Neural cell (in vitro differentiated cells): ENCODE measurements at regions not wholly inside any gene's neighbourhood (a gene's known extent, or its start where the extent isn't known, plus 50 kb on each side); places are given as distances from the start of the nearest gene placed in this dataset.

Experiments
- EP300 ChIP-seq: fragments of 450-650 bp; conservative IDR thresholded peaks from 2 replicates; pipeline ENCODE4 v1.6.1; 2014; ENCODE audit warnings: antibody characterized with exemption, mild to moderate bottlenecking, moderate library complexity; ENCODE audit not compliant: poor library complexity, severe bottlenecking
- EZH2 ChIP-seq: fragments of 200-600, 300-800 bp; shearing (Covaris generic), sonication (generic); IDR thresholded peaks from 2 replicates; pipeline ENCODE4 v1.6.1; 2014; ENCODE audit warnings: antibody characterized with exemption, low read length, borderline replicate concordance, mild to moderate bottlenecking; ENCODE audit not compliant: insufficient read depth, poor library complexity, severe bottlenecking
- POLR2AphosphoS5 ChIP-seq: IDR thresholded peaks from 2 replicates; pipeline ENCODE4 v1.6.1; 2012
- RAD21 ChIP-seq: fragments of 450-650 bp; conservative IDR thresholded peaks from 2 replicates; pipeline ENCODE4 v1.6.1; 2014; ENCODE audit warnings: antibody characterized with exemption, mild to moderate bottlenecking, moderate library complexity
- TAF1 ChIP-seq: IDR thresholded peaks from 2 replicates; pipeline ENCODE4 v1.6.1; 2012; ENCODE audit warnings: low read depth
- TF ChIP-seq, protein P1 (sequence below): fragments of 450-650 bp; IDR thresholded peaks from 2 replicates; pipeline ENCODE4 v1.5.1; 2014; ENCODE audit warnings: antibody characterized with exemption, mild to moderate bottlenecking, moderate library complexity; ENCODE audit not compliant: poor library complexity, severe bottlenecking
- TF ChIP-seq, protein P2 (sequence below): IDR thresholded peaks from 2 replicates; pipeline ENCODE4 v1.6.1; 2012; ENCODE audit warnings: borderline replicate concordance

DNA sequence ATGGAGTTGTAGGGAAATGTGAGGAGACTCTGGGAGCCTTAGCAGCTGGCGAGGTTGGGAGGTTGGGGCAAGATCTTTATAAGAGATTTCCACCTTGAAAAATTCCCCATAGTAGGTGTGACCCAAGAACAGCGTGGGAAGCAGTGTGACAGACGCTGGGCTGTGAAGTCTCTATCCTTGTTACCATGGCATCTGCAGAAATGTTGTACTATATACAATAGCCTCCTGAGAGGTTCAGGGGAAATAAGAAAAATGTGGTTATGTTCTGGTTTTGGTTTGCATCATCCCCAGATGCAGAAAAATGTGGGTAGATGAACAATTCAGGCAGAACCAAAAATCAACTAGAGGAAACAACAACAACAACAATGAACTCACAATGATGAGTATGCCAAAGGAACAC is 498.6 kb downstream of the SH2D4B start:
- TF ChIP-seq RAD21 (no peak), EZH2 (no peak), POLR2AphosphoS5 (no peak), EP300 (no peak), TAF1 (no peak)
- TF ChIP-seq, protein P1, sequence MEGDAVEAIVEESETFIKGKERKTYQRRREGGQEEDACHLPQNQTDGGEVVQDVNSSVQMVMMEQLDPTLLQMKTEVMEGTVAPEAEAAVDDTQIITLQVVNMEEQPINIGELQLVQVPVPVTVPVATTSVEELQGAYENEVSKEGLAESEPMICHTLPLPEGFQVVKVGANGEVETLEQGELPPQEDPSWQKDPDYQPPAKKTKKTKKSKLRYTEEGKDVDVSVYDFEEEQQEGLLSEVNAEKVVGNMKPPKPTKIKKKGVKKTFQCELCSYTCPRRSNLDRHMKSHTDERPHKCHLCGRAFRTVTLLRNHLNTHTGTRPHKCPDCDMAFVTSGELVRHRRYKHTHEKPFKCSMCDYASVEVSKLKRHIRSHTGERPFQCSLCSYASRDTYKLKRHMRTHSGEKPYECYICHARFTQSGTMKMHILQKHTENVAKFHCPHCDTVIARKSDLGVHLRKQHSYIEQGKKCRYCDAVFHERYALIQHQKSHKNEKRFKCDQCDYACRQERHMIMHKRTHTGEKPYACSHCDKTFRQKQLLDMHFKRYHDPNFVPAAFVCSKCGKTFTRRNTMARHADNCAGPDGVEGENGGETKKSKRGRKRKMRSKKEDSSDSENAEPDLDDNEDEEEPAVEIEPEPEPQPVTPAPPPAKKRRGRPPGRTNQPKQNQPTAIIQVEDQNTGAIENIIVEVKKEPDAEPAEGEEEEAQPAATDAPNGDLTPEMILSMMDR, result no peak
- TF ChIP-seq, protein P2, sequence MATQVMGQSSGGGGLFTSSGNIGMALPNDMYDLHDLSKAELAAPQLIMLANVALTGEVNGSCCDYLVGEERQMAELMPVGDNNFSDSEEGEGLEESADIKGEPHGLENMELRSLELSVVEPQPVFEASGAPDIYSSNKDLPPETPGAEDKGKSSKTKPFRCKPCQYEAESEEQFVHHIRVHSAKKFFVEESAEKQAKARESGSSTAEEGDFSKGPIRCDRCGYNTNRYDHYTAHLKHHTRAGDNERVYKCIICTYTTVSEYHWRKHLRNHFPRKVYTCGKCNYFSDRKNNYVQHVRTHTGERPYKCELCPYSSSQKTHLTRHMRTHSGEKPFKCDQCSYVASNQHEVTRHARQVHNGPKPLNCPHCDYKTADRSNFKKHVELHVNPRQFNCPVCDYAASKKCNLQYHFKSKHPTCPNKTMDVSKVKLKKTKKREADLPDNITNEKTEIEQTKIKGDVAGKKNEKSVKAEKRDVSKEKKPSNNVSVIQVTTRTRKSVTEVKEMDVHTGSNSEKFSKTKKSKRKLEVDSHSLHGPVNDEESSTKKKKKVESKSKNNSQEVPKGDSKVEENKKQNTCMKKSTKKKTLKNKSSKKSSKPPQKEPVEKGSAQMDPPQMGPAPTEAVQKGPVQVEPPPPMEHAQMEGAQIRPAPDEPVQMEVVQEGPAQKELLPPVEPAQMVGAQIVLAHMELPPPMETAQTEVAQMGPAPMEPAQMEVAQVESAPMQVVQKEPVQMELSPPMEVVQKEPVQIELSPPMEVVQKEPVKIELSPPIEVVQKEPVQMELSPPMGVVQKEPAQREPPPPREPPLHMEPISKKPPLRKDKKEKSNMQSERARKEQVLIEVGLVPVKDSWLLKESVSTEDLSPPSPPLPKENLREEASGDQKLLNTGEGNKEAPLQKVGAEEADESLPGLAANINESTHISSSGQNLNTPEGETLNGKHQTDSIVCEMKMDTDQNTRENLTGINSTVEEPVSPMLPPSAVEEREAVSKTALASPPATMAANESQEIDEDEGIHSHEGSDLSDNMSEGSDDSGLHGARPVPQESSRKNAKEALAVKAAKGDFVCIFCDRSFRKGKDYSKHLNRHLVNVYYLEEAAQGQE, result no peak
